ENCODE measurements at regions not wholly inside any gene's neighbourhood (a gene's known extent, or its start where the extent isn't known, plus 50 kb on each side); places are given as distances from the start of the nearest gene placed in this dataset.

DNA sequence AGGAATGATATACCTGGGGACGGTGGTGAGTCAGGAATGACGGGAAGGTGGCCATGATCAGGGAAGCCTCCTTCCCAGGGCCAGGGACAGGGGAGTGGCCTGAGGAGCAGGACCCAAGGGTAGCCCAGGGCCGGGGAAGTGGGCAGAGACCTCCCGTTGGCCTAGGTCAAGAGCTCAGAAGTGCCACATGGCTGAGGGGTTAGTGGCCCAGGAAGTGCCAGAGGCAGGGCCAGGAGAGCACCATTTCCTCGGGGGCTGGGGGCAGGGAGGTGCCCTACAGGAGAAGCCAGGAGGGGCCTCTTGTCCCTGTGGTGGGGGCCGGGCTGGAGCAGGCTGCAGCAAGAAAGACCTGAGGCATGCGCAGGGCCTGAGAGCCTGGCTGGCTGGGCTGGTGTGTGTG, 152.3 kb upstream of the ZSWIM2 start:
- TF ChIP-seq, protein P1, sequence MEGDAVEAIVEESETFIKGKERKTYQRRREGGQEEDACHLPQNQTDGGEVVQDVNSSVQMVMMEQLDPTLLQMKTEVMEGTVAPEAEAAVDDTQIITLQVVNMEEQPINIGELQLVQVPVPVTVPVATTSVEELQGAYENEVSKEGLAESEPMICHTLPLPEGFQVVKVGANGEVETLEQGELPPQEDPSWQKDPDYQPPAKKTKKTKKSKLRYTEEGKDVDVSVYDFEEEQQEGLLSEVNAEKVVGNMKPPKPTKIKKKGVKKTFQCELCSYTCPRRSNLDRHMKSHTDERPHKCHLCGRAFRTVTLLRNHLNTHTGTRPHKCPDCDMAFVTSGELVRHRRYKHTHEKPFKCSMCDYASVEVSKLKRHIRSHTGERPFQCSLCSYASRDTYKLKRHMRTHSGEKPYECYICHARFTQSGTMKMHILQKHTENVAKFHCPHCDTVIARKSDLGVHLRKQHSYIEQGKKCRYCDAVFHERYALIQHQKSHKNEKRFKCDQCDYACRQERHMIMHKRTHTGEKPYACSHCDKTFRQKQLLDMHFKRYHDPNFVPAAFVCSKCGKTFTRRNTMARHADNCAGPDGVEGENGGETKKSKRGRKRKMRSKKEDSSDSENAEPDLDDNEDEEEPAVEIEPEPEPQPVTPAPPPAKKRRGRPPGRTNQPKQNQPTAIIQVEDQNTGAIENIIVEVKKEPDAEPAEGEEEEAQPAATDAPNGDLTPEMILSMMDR (IDR thresholded peaks at IDR 0.05; ENCODE audit: insufficient read depth, low read depth, low read length), result no peak
- TF ChIP-seq EZH2 (IDR thresholded peaks at IDR 0.05; ENCODE audit: insufficient read depth, low read length), result no peak
